HG03378 (cell line): ENCODE measurements at regions not wholly inside any gene's neighbourhood (a gene's known extent, or its start where the extent isn't known, plus 50 kb on each side); places are given as distances from the start of the nearest gene placed in this dataset.
"Not testable (repeated sequence)": the region's sequence is repeated elsewhere in the genome, so short reads cannot be mapped to it uniquely, and the experiment has no call there.

Experiments
- ATAC-seq: cut with Tn5 transposase; IDR thresholded peaks from one replicate; pipeline ENCODE4 v1.9.1; 2021; ENCODE audit warnings: mild to moderate bottlenecking, moderate library complexity; ENCODE audit not compliant: unreplicated experiment

DNA sequence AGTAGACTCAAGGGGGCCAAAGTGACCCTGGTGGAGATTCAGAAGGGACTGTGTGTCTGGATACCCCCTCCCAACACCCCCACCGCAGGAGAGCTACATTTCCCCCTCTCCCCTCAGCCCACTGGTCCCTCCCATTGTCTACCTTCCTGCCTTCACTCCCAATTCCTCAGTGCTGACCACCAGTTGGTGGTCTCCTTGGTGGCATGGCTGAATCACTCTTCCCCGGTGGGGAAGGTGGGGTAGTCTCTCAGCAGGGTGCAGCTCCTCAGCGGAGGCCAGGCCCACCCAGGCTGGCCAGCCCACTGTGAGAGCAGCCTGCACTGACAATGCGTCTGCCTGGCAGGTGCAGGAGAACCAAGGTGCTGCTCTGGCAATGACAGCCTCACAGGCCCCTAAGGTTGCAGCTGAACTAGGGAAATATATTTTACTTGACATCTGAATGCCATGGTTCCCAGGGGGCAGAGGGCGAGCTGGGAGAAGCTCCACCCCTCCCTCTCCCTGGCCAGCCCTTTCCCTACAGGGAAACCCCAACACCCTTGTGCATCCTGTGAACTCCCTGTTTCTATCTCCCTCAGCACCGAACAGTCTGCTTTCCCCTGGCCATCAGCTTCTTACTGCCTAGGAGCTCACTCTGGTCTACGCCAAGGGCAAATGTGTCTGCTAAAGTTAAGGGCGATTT is 62.6 kb upstream of the PAX8 start:
- ATAC-seq, result no peak

DNA sequence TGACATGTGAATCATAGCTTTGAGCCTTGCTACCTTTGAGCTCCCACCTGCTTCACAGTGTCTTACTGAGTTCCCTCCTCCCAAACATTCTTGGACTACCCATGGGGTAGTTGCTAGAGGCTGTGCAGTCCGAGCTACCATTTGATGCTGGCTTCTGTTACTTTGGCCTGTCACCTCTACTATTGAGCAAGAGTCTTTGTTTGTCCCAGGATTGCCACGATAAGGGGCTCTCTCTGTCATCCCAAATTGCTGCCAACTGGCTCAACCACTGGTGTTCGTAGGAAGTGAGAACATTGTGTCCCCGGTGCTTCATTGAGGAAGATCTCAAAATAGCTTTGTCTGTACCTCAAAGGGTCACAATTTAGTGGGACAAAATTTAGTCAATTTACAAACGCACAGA is 59.1 kb upstream of the PAX8 start:
- no peak for ATAC-seq

DNA sequence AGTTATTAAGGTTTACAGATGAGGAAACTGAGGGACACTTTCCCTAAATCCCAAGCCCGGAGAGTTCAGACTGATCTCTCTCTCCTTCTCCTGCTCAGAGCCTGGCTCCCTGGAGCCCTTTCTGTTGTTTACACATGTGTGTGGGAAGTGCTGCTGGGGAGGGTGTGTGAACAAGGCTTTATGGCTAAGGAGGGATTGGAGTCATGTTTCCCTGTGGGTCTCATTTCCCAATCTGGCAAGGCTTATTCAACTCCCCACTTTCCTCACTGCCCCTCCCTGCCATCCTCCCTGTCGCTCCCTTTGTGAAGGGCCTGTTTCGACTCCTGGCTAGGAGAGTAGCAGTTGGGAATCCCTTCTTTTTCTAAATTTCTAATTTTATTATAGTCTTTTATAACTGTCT is 57.3 kb upstream of the PAX8 start:
- not testable (repeated sequence) for ATAC-seq

DNA sequence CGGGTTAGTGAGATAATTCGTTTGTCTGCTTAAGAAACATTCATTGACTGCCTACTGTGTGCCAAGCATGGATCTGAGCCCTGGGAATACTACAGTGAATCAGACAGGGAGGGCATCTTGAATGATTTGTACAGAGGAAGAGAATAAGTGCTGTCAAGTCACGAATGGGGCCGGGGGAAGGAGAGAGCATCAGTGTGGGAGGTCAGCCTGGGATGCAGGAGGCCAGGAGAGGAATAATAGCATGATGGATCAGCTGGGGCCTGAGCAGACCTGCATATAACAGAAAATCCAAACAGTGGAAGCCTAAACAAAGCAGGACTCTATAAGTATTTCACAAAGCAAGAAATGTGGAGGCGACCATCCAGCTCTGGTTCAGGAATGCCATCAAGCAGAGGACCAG is 55.4 kb upstream of the PAX8 start:
- ATAC-seq, result no peak

DNA sequence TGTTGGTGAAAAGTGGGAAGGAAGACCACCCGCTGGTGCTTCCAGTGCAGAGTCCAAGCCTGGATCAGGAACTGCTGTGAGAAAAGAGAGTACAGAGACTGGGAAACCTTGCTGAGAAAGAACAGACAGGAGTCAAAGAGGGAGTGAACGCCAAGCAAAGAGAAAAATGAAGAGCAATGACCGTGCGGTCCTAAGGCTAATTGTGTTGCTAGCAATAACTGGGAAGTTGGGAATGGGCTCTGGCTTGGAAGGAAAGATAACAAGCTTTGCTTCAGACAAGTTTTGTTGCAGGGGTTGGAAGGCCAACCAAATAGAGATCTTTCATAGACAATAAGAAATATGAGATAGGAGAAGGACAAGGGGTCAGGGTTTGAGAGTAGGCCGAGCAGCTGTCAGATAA is 55.0 kb upstream of the PAX8 start:
- ATAC-seq, result not testable (repeated sequence)

DNA sequence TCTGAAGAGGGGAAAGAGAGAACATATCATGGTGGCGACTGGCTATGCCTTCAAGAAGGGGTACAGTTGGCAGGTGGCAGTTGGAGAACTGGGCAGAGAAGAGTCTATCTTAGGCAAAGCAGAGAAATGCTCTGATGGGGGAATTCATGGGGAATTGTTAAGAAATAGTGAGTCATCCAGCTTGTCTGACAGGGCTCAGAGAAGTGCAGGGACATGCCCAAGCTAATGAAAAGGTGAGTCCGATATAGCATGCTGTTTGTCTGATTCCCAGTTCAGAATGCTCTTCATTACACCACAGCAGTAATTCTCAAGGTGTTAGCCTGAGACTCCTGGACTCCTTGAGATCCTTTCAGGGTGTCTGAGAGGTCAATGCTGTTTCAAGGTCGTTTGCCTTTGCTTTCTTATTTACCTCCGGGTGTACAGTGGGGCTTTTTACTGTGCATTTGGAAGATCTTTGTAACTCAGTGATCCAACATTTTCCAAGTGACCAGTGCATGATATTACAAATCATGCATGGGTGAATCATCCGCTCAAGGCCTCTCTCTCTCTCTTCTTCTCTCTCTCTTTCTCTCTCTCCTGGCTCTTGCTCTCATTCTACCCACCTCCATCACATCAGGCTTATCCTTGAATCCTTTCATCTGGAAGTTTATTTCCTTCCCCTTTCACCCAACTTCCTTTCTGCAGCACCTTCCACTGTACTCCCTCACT is 51.5 kb upstream of the PAX8 start:
- not testable (repeated sequence) for ATAC-seq

DNA sequence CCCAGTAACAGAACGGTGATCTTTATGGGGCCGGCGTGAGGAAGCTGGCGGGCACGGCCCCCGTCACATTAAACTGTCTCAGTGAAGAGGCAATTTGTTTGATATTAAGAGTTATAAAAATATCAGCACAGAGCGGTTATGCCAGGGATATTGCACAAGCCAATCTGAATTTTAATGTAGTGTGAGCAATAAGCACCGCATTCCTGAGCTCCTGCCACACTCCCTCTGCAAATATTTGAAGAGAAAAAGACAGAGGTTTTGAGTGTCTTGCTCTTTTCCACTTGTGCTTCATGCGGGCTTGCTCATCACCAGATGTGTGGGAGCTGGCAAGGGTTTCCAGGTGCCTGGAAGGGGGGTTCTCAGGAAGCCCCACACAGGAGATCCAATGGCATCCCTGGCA is 50.3 kb upstream of the PAX8 start:
- not testable (repeated sequence) for ATAC-seq

DNA sequence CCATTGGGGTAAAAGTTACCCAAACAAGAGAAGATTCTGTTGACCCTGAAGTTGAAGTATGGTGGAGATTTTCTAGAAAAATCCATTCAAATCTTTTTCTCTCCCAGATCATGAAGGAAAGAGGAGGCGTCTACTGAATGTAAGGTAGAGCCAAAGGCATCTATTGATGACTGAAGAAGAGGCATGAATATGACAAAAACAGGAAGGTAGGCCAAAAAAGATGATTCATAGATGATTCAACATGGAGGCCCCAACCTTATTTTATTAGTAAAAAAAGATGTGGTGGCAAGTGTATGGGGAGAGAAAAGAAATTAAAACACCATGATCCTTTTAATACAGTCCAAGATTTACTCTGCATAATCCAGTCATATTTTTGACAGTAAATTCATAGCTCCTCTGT is 49.9 kb upstream of the PAX8 start:
- not testable (repeated sequence) for ATAC-seq
